Endothelial cell of umbilical vein (primary cell): ENCODE measurements at regions not wholly inside any gene's neighbourhood (a gene's known extent, or its start where the extent isn't known, plus 50 kb on each side); places are given as distances from the start of the nearest gene placed in this dataset.

ENCODE experiments used
- BruUV-seq: library from RNA; stranded (reverse); fragments of 400-500 nt; replicated peaks from 2 replicates; lab custom pipeline; 2021; lab: Mats Ljungman, UMichigan
- CTCF ChIA-PET: fragments of 300-600, 350-600 bp; sonication (Branson Sonifier 250); formaldehyde crosslinking; loops from one replicate; lab custom pipeline; 2021; ENCODE audit warnings: antibody characterized with exemption, inconsistent platforms; lab: Charles Lee
- POLR2A ChIA-PET: fragments of 300-600, 350-600 bp; sonication (Branson Sonifier 250); formaldehyde crosslinking; loops from one replicate; lab custom pipeline; 2021; ENCODE audit warnings: antibody characterized with exemption, inconsistent platforms; lab: Charles Lee
- DNase-seq: peaks from one replicate; pipeline ENCODE4 v3.0.0-alpha.2; 2011; ENCODE audit warnings: low read depth, low spot score
- FAIRE-seq: peaks from 2 replicates; lab custom pipeline; 2011; peaks lifted over from hg19 to GRCh38; lab: Jason Lieb, UNC
- H2AFZ ChIP-seq: 2 replicates; pipeline ENCODE4 v1.6.0; 2012; ENCODE audit warnings: low read depth, low read length, control low read depth, inconsistent platforms
- H3K27ac ChIP-seq: 2 replicates; pipeline ENCODE4 v1.5.1; 2011; ENCODE audit warnings: low read depth, mild to moderate bottlenecking, control low read depth, low read length, moderate library complexity; ENCODE audit not compliant: insufficient read depth
- H3K27me3 ChIP-seq, 2 experiments: 2 replicates each; pipeline versions ENCODE4 v1.6.0 to v1.6.1; 2011; ENCODE audit warnings: low read length in 2 of 2, mixed read lengths in 1 of 2; ENCODE audit not compliant: control insufficient read depth in 2 of 2, insufficient read depth in 2 of 2
- H3K36me3 ChIP-seq, 2 experiments: 2 replicates in 1 of 2; 3 replicates in 1 of 2; pipeline ENCODE4 v1.5.1; 2011; ENCODE audit warnings: low read length in 2 of 2, mild to moderate bottlenecking in 1 of 2, moderate library complexity in 1 of 2; ENCODE audit not compliant: control insufficient read depth in 2 of 2, insufficient read depth in 2 of 2; ENCODE audit errors: extremely low read depth in 1 of 2
- H3K4me1 ChIP-seq: 3 replicates; pipeline ENCODE4 v1.5.1; 2011; ENCODE audit warnings: mild to moderate bottlenecking, low read length; ENCODE audit not compliant: control insufficient read depth, insufficient read depth; ENCODE audit errors: extremely low read depth
- H3K4me2 ChIP-seq: 2 replicates; pipeline ENCODE4 v1.6.1; 2011; ENCODE audit warnings: low read length, control low read depth, mixed read lengths; ENCODE audit not compliant: insufficient read depth
- H3K4me3 ChIP-seq, 3 experiments: fragments of 200-600 bp in 1 of 3; sonication (generic), shearing (Covaris generic) in 1 of 3; replicated peaks in 1 of 3; 2 replicates each; pipeline ENCODE4 v1.5.1; 2011 to 2016; ENCODE audit warnings: control low read depth in 3 of 3, low read length in 3 of 3, mild to moderate bottlenecking in 2 of 3, inconsistent platforms in 1 of 3, low read depth in 1 of 3, moderate library complexity in 1 of 3; ENCODE audit not compliant: insufficient read depth in 1 of 3
- H3K79me2 ChIP-seq: 2 replicates; pipeline ENCODE4 v1.6.0; 2012; ENCODE audit warnings: low read length, inconsistent platforms; ENCODE audit not compliant: control insufficient read depth, insufficient read depth
- H3K9ac ChIP-seq: replicated peaks from 2 replicates; pipeline ENCODE3; 2011; ENCODE audit warnings: low read length, control low read depth; ENCODE audit not compliant: insufficient read depth; ENCODE audit errors: extremely low read depth
- H3K9me1 ChIP-seq: replicated peaks from 3 replicates; pipeline ENCODE4 v1.6.0; 2011; ENCODE audit warnings: mild to moderate bottlenecking, low read length; ENCODE audit not compliant: control insufficient read depth, insufficient read depth; ENCODE audit errors: extremely low read depth
- H3K9me3 ChIP-seq: replicated peaks from 2 replicates; pipeline ENCODE4 v1.5.1; 2012; ENCODE audit warnings: low read length, inconsistent platforms; ENCODE audit not compliant: control insufficient read depth, insufficient read depth
- H4K20me1 ChIP-seq: replicated peaks from 2 replicates; pipeline ENCODE3; 2011; ENCODE audit warnings: mild to moderate bottlenecking, low read length; ENCODE audit not compliant: control insufficient read depth, insufficient read depth; ENCODE audit errors: extremely low read depth
- EZH2 ChIP-seq: IDR thresholded peaks from 2 replicates; pipeline ENCODE4 v1.6.1; 2012; ENCODE audit warnings: borderline replicate concordance, low read depth, mild to moderate bottlenecking, moderate library complexity, low read length, inconsistent platforms; ENCODE audit not compliant: severe bottlenecking
- FOS ChIP-seq: IDR thresholded peaks from 2 replicates; pipeline ENCODE4 v1.6.1; 2011; ENCODE audit warnings: mild to moderate bottlenecking, low read length, moderate library complexity, borderline replicate concordance; ENCODE audit not compliant: insufficient read depth
- GATA2 ChIP-seq: IDR thresholded peaks from 2 replicates; pipeline ENCODE4 v1.7.0; 2011; ENCODE audit warnings: low read depth, mild to moderate bottlenecking, moderate library complexity, mixed read lengths, low read length; ENCODE audit not compliant: insufficient read length, insufficient read depth
- JUN ChIP-seq: IDR thresholded peaks from 2 replicates; pipeline ENCODE4 v1.6.1; 2011; ENCODE audit warnings: borderline replicate concordance, low read depth; ENCODE audit not compliant: insufficient read length, insufficient read depth
- MYC ChIP-seq: IDR thresholded peaks from one replicate; pipeline ENCODE4 v1.6.1; 2011; ENCODE audit warnings: mild to moderate bottlenecking, low read depth, low read length
- POLR2A ChIP-seq: IDR thresholded peaks from 2 replicates; pipeline ENCODE4 v1.6.1; 2012; ENCODE audit warnings: low read depth, mild to moderate bottlenecking, control low read depth, low read length
- POLR2AphosphoS5 ChIP-seq: IDR thresholded peaks from 2 replicates; pipeline ENCODE4 v1.6.1; 2012; ENCODE audit warnings: low read depth, mild to moderate bottlenecking, control low read depth, low read length, moderate library complexity; ENCODE audit not compliant: insufficient read depth
- dilution Hi-C: fragments of 300-500 bp; cut with MboI; formaldehyde crosslinking; loops from one replicate; pipeline ENCODE4 v1.15.0; 2019; ENCODE audit warnings: low sequenced_read_pairs; ENCODE audit not compliant: extremely low pct_ligation_motif_present
- intact Hi-C: fragments of 100-400 bp; cut with micrococcal nuclease; formaldehyde crosslinking; loops from one replicate; pipeline ENCODE4 v1.10.0; 2022
- TF ChIP-seq, protein P1 (sequence below): IDR thresholded peaks from 2 replicates; pipeline ENCODE4 v1.6.1; 2011; ENCODE audit not compliant: insufficient read depth, insufficient read length
- TF ChIP-seq, protein P2 (sequence below), 2 donors: IDR thresholded peaks; 1 replicate in 1 of 2; 2 replicates in 1 of 2; pipeline ENCODE4 v1.5.1; 2011; ENCODE audit warnings: low read length in 2 of 2, mild to moderate bottlenecking in 2 of 2, moderate library complexity in 2 of 2, control low read depth in 1 of 2, inconsistent platforms in 1 of 2, low read depth in 1 of 2; ENCODE audit not compliant: insufficient read depth in 1 of 2; ENCODE audit errors: extremely low read depth in 1 of 2

DNA sequence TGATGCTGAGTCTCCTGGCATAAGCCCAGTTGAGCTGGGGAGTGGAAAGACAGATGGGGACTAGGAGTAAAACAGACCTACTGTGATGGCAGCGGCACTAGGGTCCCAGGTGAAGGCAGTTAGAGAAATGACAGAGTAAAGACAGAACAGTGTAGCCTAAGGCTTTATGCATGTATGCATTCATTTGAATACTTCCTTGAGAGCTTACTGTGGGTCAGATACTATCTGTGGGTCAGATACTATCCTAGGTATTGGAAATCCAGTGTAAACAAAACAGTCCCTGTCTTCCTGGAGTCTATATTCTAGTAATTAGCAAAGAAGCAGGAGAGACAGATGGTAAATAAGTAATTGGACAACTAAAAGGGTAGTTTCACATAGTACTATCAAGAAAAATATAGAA is 73.7 kb upstream of the LRCH1 start:
- ChIA-PET CTCF (interaction anchor here (1.5 kb wide), 1 partner anchor 12 kb away, joined by 4 read pairs; no protein-coding TSS in a partner anchor), POLR2A (no interaction called here)
- FAIRE-seq, result no peak
- no peak overlapping the region for H3K4me3 ChIP-seq
- TF ChIP-seq, protein P1, sequence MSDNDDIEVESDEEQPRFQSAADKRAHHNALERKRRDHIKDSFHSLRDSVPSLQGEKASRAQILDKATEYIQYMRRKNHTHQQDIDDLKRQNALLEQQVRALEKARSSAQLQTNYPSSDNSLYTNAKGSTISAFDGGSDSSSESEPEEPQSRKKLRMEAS, result no peak
- TF ChIP-seq MYC, result no peak
- no peak for TF ChIP-seq POLR2AphosphoS5
- TF ChIP-seq FOS, result no peak
- TF ChIP-seq POLR2A, result no peak
- TF ChIP-seq, protein P2, sequence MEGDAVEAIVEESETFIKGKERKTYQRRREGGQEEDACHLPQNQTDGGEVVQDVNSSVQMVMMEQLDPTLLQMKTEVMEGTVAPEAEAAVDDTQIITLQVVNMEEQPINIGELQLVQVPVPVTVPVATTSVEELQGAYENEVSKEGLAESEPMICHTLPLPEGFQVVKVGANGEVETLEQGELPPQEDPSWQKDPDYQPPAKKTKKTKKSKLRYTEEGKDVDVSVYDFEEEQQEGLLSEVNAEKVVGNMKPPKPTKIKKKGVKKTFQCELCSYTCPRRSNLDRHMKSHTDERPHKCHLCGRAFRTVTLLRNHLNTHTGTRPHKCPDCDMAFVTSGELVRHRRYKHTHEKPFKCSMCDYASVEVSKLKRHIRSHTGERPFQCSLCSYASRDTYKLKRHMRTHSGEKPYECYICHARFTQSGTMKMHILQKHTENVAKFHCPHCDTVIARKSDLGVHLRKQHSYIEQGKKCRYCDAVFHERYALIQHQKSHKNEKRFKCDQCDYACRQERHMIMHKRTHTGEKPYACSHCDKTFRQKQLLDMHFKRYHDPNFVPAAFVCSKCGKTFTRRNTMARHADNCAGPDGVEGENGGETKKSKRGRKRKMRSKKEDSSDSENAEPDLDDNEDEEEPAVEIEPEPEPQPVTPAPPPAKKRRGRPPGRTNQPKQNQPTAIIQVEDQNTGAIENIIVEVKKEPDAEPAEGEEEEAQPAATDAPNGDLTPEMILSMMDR (IDR thresholded peaks at IDR 0.05; ENCODE audit: extremely low read depth in 1 of 2, insufficient read depth in 1 of 2, low read depth in 1 of 2, low read length in 2 of 2), result no peak
- no peak for TF ChIP-seq EZH2
- no peak for TF ChIP-seq GATA2
- no peak for TF ChIP-seq JUN
- no peak for DNase-seq
- H4K20me1 ChIP-seq, result no peaks in the 10 kb centered on the region
- H3K27me3 ChIP-seq, result no peaks in the 10 kb centered on the region
- no peaks in the 10 kb centered on the region for H3K9me1 ChIP-seq
- no peak overlapping the region for H3K27ac ChIP-seq
- no peak overlapping the region for H2AFZ ChIP-seq
- H3K9ac ChIP-seq, result no peak overlapping the region
- intact Hi-C loops, result no loop called here
- H3K4me2 ChIP-seq, result no peak overlapping the region
- H3K36me3 ChIP-seq, result no peaks in the 10 kb centered on the region
- H3K4me1 ChIP-seq, result no peaks in the 10 kb centered on the region
- no peaks in the 10 kb centered on the region for H3K79me2 ChIP-seq
- dilution Hi-C loops, result no loop called here
- no peaks in the 10 kb centered on the region for H3K9me3 ChIP-seq
- BruUV-seq, result no TSS peak
